Keratinocyte (primary cell): ENCODE measurements at regions not wholly inside any gene's neighbourhood (a gene's known extent, or its start where the extent isn't known, plus 50 kb on each side); places are given as distances from the start of the nearest gene placed in this dataset.

Experiments used
- EZH2 ChIP-seq: IDR thresholded peaks from one replicate; pipeline ENCODE4 v1.6.1; 2012; ENCODE audit warnings: inconsistent platforms, mild to moderate bottlenecking, low read length, moderate library complexity
- TF ChIP-seq, protein P1 (sequence below), 3 experiments: IDR thresholded peaks in 1 of 3; conservative IDR thresholded peaks in 1 of 3; optimal IDR thresholded peaks in 1 of 3; 2 replicates in 2 of 3; 3 replicates in 1 of 3; pipeline versions ENCODE3 to v1.5.1; 2011; ENCODE audit warnings: low read length in 3 of 3, mild to moderate bottlenecking in 3 of 3, moderate library complexity in 2 of 3, control low read depth in 1 of 3, inconsistent platforms in 1 of 3; ENCODE audit not compliant: insufficient read depth in 2 of 3; ENCODE audit errors: extremely low read depth in 1 of 3

DNA sequence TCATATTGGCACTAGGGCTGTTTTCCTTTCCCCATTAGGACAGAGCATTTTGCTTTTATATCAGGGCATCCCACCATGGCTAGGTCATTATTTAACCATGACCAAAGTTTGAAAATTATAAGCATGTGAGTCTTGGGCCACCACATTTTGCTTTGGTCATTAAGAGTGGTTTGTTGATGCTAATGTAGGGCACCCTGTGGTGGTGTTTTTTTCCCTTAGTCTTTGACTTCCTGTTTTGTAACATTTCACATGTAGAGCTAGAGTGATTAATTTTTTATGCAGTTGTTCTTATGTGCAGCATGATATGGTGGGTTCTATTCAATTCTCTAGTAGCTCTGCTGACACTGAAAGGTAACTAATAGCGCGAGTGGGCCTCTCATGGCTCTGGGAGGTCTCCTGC is 249.6 kb upstream of the ROBO1 start:
- TF ChIP-seq, protein P1, sequence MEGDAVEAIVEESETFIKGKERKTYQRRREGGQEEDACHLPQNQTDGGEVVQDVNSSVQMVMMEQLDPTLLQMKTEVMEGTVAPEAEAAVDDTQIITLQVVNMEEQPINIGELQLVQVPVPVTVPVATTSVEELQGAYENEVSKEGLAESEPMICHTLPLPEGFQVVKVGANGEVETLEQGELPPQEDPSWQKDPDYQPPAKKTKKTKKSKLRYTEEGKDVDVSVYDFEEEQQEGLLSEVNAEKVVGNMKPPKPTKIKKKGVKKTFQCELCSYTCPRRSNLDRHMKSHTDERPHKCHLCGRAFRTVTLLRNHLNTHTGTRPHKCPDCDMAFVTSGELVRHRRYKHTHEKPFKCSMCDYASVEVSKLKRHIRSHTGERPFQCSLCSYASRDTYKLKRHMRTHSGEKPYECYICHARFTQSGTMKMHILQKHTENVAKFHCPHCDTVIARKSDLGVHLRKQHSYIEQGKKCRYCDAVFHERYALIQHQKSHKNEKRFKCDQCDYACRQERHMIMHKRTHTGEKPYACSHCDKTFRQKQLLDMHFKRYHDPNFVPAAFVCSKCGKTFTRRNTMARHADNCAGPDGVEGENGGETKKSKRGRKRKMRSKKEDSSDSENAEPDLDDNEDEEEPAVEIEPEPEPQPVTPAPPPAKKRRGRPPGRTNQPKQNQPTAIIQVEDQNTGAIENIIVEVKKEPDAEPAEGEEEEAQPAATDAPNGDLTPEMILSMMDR (optimal IDR thresholded peaks at IDR 0.05 in 1 of 3, IDR thresholded peaks at IDR 0.05 in 1 of 3, conservative IDR thresholded peaks at IDR 0.05 in 1 of 3; ENCODE audit: extremely low read depth in 1 of 3, insufficient read depth in 2 of 3, low read length in 3 of 3), result no peak
- no peak for TF ChIP-seq EZH2
